Gastroesophageal sphincter (tissue), 4 donors: ENCODE measurements at regions not wholly inside any gene's neighbourhood (a gene's known extent, or its start where the extent isn't known, plus 50 kb on each side); places are given as distances from the start of the nearest gene placed in this dataset.

Source experiments
- ATAC-seq: fragments of 150-250 bp; one replicate; pipeline ENCODE4 v1.9.1; 2016; ENCODE audit warnings: mild to moderate bottlenecking, moderate library complexity
- H3K27ac ChIP-seq, 4 donors: fragments of 200-600 bp; sonication (generic) in 3 of 4; 1 replicate in 3 of 4; 2 replicates in 1 of 4; pipeline ENCODE4 v1.5.1; 2016 to 2019
- H3K27me3 ChIP-seq: fragments of 200-600 bp; sonication (generic); one replicate; pipeline ENCODE4 v1.5.1; 2019
- H3K36me3 ChIP-seq, 2 donors: fragments of 200-600 bp; sonication (generic); one replicate each; pipeline ENCODE4 v1.5.1; 2019; ENCODE audit warnings: control low read depth in 1 of 2
- H3K4me1 ChIP-seq, 3 donors: fragments of 200-600 bp; sonication (generic); 1 replicate in 2 of 3; 2 replicates in 1 of 3; pipeline ENCODE4 v1.5.1; 2016 to 2019; ENCODE audit warnings: control low read depth in 2 of 3
- H3K4me3 ChIP-seq, 2 donors: fragments of 200-600 bp; sonication (generic); one replicate each; pipeline ENCODE4 v1.5.1; 2019; ENCODE audit warnings: mild to moderate bottlenecking in 1 of 2, moderate library complexity in 1 of 2
- H3K9me3 ChIP-seq, 3 donors: fragments of 200-600 bp; sonication (generic); one replicate each; pipeline ENCODE4 v1.5.1; 2017 to 2019; ENCODE audit warnings: control low read depth in 2 of 3
- EP300 ChIP-seq: sonication (generic); formaldehyde crosslinking; IDR thresholded peaks from one replicate; pipeline ENCODE4 v1.6.1; 2017; ENCODE audit warnings: antibody characterized with exemption, mild to moderate bottlenecking
- POLR2A ChIP-seq, 2 donors: fragments of 450-650 bp; IDR thresholded peaks; one replicate each; pipeline ENCODE4 v1.6.1; 2017; ENCODE audit warnings: antibody characterized with exemption in 2 of 2, mild to moderate bottlenecking in 2 of 2, moderate library complexity in 1 of 2
- POLR2AphosphoS5 ChIP-seq: sonication (generic); formaldehyde crosslinking; IDR thresholded peaks from one replicate; pipeline ENCODE4 v1.6.1; 2017; ENCODE audit warnings: antibody characterized with exemption
- WGBS, 2 donors: methylation state at CpG; one replicate each; pipeline ENCODE4 v1.1.5; 2018; ENCODE audit warnings: low coverage in 1 of 2; 5-methylcytosine and 5-hydroxymethylcytosine counted together
- TF ChIP-seq, protein P1 (sequence below), 4 experiments: fragments of 200-600 bp in 2 of 4; fragments of 450-650 bp in 2 of 4; sonication (generic) in 1 of 4; IDR thresholded peaks; one replicate each; pipeline ENCODE4 v1.5.1; 2017 to 2019; ENCODE audit warnings: antibody characterized with exemption in 4 of 4, mild to moderate bottlenecking in 2 of 4, moderate library complexity in 2 of 4

DNA sequence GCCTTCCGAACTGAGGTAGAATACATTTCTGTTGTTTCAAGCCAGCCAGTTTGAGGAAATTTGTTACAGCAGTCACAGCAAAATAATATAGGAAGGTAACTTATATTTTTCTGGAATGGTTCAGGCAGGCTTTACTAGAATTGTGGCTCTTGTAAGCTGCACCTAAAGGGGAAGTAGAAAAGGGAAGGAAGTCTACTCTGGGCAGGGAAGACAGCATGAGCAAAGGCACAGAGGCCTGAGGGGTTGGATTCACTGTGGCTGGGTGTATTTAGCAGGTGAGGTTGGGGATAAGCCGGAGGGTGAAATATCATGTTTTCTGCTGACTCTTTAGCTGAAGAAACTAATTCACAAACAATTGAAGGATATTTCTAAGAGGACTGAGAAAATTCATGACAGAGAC is 183.5 kb downstream of the GAS1 start:
- Histone ChIP-seq H3K9me3 (no peaks in the 10 kb centered on the region), H3K27ac (no peak overlapping the region), H3K4me1 (no peaks in the 10 kb centered on the region), H3K27me3 (no peaks in the 10 kb centered on the region), H3K36me3 (no peaks in the 10 kb centered on the region), H3K4me3 (no peak overlapping the region)
- no peak for ATAC-seq
- 74 to 100% methylated on average over 1 to 2 of the region's 2 CpGs for WGBS, 2 donors
- TF ChIP-seq EP300, result no peak
- TF ChIP-seq, protein P1, sequence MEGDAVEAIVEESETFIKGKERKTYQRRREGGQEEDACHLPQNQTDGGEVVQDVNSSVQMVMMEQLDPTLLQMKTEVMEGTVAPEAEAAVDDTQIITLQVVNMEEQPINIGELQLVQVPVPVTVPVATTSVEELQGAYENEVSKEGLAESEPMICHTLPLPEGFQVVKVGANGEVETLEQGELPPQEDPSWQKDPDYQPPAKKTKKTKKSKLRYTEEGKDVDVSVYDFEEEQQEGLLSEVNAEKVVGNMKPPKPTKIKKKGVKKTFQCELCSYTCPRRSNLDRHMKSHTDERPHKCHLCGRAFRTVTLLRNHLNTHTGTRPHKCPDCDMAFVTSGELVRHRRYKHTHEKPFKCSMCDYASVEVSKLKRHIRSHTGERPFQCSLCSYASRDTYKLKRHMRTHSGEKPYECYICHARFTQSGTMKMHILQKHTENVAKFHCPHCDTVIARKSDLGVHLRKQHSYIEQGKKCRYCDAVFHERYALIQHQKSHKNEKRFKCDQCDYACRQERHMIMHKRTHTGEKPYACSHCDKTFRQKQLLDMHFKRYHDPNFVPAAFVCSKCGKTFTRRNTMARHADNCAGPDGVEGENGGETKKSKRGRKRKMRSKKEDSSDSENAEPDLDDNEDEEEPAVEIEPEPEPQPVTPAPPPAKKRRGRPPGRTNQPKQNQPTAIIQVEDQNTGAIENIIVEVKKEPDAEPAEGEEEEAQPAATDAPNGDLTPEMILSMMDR (IDR thresholded peaks at IDR 0.05), result no peak
- no peak for TF ChIP-seq POLR2AphosphoS5
- no peak for TF ChIP-seq POLR2A (IDR thresholded peaks at IDR 0.05)

DNA sequence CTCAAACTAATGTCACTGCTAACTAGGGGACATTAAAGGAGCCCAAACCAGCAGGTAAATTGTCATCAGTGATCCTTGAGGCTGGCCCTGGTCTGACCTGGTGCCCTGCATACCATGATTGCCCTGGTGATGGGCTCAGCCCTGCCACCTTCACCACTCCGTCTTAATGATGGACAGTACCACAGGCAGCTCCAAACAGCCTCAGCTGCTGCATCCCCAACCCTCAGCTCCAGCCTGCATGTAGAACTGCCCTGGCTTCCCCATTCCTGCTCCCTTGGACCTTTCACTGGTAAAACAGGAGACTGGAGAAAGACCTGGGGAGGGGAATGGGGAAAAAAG is 190.0 kb downstream of the GAS1 start:
- H3K9me3 ChIP-seq, result no peaks in the 10 kb centered on the region
- WGBS, 2 donors, result 83% methylated on average over 1 of the region's 1 CpG; no CpG with 5 or more reads in 1 of the 2 donors
- H3K27ac ChIP-seq, result no peak overlapping the region
- no peaks in the 10 kb centered on the region for H3K4me1 ChIP-seq
- no peaks in the 10 kb centered on the region for H3K27me3 ChIP-seq
- ATAC-seq, result no peak
- no peak overlapping the region for H3K4me3 ChIP-seq
- TF ChIP-seq, protein P1 (IDR thresholded peaks at IDR 0.05), result no peak
- TF ChIP-seq EP300, result no peak
- no peak for TF ChIP-seq POLR2A (IDR thresholded peaks at IDR 0.05)
- TF ChIP-seq POLR2AphosphoS5, result no peak
- H3K36me3 ChIP-seq, result no peaks in the 10 kb centered on the region

DNA sequence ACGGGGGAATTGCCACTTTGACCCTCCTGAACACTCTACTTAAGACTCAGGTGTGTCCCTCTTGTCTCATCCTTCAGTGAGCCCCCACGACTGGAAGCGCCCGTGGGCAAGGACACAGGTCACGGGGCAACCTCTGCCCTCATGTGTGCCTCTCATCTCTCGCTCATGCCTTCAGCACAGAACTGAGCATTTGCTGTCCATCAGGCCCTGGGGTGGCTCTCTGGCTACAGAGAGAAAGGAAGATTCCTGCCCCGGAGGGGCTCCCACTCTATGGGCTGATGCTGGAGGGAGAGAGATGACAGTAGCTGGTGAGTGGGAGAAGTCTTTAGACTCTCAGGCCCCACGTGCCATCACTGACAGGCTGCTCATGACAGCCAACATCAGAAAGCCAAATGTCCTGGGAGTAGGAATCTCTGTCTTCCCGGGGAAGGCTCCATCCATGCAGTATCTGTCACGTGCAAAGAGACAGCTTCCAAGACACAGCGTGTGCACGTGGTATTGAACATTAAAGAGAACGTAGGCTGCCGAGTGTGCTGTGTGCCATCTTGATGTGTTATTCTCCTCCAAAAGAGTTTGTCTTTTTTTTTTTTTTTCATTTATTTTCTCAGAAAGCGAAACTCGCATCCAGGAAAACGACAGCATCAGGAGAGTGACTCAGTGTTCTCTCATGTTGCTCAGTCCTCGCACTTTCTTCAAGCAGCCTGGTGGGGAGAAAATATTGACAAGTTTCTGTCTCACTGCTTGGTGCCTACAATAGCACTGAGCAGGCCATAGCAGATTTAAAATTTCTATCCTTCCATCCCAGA is 190.5 kb downstream of the GAS1 start:
- no peaks in the 10 kb centered on the region for H3K36me3 ChIP-seq
- no peaks in the 10 kb centered on the region for H3K4me1 ChIP-seq
- no peak overlapping the region for H3K27ac ChIP-seq
- no peak for TF ChIP-seq POLR2AphosphoS5
- TF ChIP-seq POLR2A (IDR thresholded peaks at IDR 0.05), result no peak
- TF ChIP-seq, protein P1 (IDR thresholded peaks at IDR 0.05), result no peak
- TF ChIP-seq EP300, result no peak
- H3K4me3 ChIP-seq, result no peak overlapping the region
- ATAC-seq, result no peak
- no peaks in the 10 kb centered on the region for H3K9me3 ChIP-seq
- H3K27me3 ChIP-seq, result no peaks in the 10 kb centered on the region
- 88 to 90% methylated on average over 7 to 12 of the region's 18 CpGs for WGBS, 2 donors

DNA sequence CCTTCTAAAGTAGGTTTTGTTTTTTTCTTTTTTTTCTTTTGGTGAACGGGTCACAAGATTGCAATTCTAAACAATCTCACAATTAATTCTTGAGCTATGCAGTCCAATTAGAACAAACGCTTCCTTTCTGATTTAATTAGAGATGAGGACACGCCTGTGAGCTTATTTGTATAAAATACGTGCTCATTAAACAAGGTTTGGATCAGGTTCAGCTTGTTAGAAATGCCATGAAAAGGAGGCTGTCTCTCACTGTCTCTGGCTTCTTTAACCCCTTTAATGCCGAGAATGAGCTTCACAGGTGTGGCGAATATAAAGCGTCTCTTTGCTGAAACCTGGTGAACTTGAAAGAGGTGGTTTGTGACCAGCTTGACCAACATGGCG is 191.8 kb downstream of the GAS1 start:
- no peaks in the 10 kb centered on the region for H3K4me1 ChIP-seq
- TF ChIP-seq POLR2AphosphoS5, result no peak
- TF ChIP-seq EP300, result no peak
- TF ChIP-seq, protein P1 (IDR thresholded peaks at IDR 0.05), result no peak
- no peak for TF ChIP-seq POLR2A (IDR thresholded peaks at IDR 0.05)
- WGBS, 2 donors, result 83 to 84% methylated on average over 7 to 8 of the region's 8 CpGs
- H3K36me3 ChIP-seq, result no peaks in the 10 kb centered on the region
- no peaks in the 10 kb centered on the region for H3K27me3 ChIP-seq
- no peak overlapping the region for H3K27ac ChIP-seq
- no peaks in the 10 kb centered on the region for H3K9me3 ChIP-seq
- H3K4me3 ChIP-seq, result no peak overlapping the region
- no peak for ATAC-seq
